ENCODE measurements at regions not wholly inside any gene's neighbourhood (a gene's known extent, or its start where the extent isn't known, plus 50 kb on each side); places are given as distances from the start of the nearest gene placed in this dataset.

GRCh38 chr1:239810061-239810481 lies 281.6 kb upstream of the FMN2 start:
- Histone ChIP-seq H3K4me1 (ENCODE audit: insufficient read depth) (peaks cover 45% of the 10 kb centered on the region), H3K4me2 (no peak overlapping the region), H3K79me2 (replicated peaks; ENCODE audit: insufficient read depth) (no peaks in the 10 kb centered on the region), H3K27ac (ENCODE audit: low read depth) (no peak overlapping the region), H3K27me3 (ENCODE audit: insufficient read depth) (no peaks in the 10 kb centered on the region), H3K4me3 (no peak overlapping the region), H3F3A (replicated peaks; ENCODE audit: low read depth) (no peaks in the 10 kb centered on the region; the same call in 1 of the 2 replicates), H2AFZ (no peak overlapping the region), H3K9me2 (ENCODE audit: insufficient read depth) (no peaks in the 10 kb centered on the region), H3K36me3 (ENCODE audit: insufficient read depth) (no peaks in the 10 kb centered on the region), H4K20me1 (replicated peaks; ENCODE audit: insufficient read depth) (no peaks in the 10 kb centered on the region)
- H3K27ac Mint-ChIP-seq = peak overlapping the region; percentile 35
- H3K36me3 Mint-ChIP-seq (ENCODE audit: low read depth) = 0 out of 3 replicates have a peak, but pooled peaks cover 2% of the 10 kb centered on the region
- peak; percentile 67 for DNase-seq (ENCODE audit: low spot score)
- ATAC-seq = peak; percentile 66
- peak; percentile 11; the same call in 1 of the 2 replicates for TF ChIP-seq NANOG (IDR thresholded peaks at IDR 0.05; ENCODE audit: borderline replicate concordance)
- TF ChIP-seq EZH2 (IDR thresholded peaks at IDR 0.05; ENCODE audit: low read depth, unreplicated experiment) = no peak
- no peak overlapping the region for H3K4me3 Mint-ChIP-seq
- no peaks in the 10 kb centered on the region; the same call in 2 of the 3 replicates for H3K9me3 Mint-ChIP-seq
- H3K27me3 Mint-ChIP-seq (ENCODE audit: insufficient read depth, low read depth, poor library complexity) = peaks cover 10% of the 10 kb centered on the region
- peaks cover 56% of the 10 kb centered on the region for H3K4me1 Mint-ChIP-seq

GRCh38 chr1:239811211-239811885 lies 280.3 kb upstream of the FMN2 start:
- H3K4me1 ChIP-seq (ENCODE audit: insufficient read depth) = peaks cover 54% of the 10 kb centered on the region
- no peaks in the 10 kb centered on the region for H3K36me3 ChIP-seq (ENCODE audit: insufficient read depth)
- H4K20me1 ChIP-seq (replicated peaks; ENCODE audit: insufficient read depth) = no peaks in the 10 kb centered on the region
- H3F3A ChIP-seq (replicated peaks; ENCODE audit: low read depth) = no peaks in the 10 kb centered on the region; the same call in 1 of the 2 replicates
- peak; percentile 49 for DNase-seq (ENCODE audit: low spot score)
- peak; percentile 48 for ATAC-seq
- H3K27me3 Mint-ChIP-seq (ENCODE audit: insufficient read depth, low read depth, poor library complexity) = peaks cover 12% of the 10 kb centered on the region
- no peak for TF ChIP-seq EZH2 (IDR thresholded peaks at IDR 0.05; ENCODE audit: low read depth, unreplicated experiment)
- TF ChIP-seq CREB1 (CRISPR knock-in tag; IDR thresholded peaks at IDR 0.05; ENCODE audit: low read depth) = no peak
- TF ChIP-seq ZNF462 (CRISPR knock-in tag; IDR thresholded peaks at IDR 0.05) = no peak
- H3K4me3 Mint-ChIP-seq = no peak overlapping the region
- H3K9me2 ChIP-seq (ENCODE audit: insufficient read depth) = no peaks in the 10 kb centered on the region
- no peaks in the 10 kb centered on the region for H3K79me2 ChIP-seq (replicated peaks; ENCODE audit: insufficient read depth)
- no peak overlapping the region for H3K27ac Mint-ChIP-seq
- peaks cover 60% of the 10 kb centered on the region for H3K4me1 Mint-ChIP-seq
- H3K27me3 ChIP-seq (ENCODE audit: insufficient read depth) = no peaks in the 10 kb centered on the region
- H3K9me3 Mint-ChIP-seq = no peaks in the 10 kb centered on the region; the same call in 2 of the 3 replicates
- no peak overlapping the region for H2AFZ ChIP-seq
- 0 out of 3 replicates have a peak, but pooled peaks cover 2% of the 10 kb centered on the region for H3K36me3 Mint-ChIP-seq (ENCODE audit: low read depth)
- peak overlapping the region; percentile 30; the same call in 1 of the 2 replicates for H3K4me2 ChIP-seq
- H3K27ac ChIP-seq (ENCODE audit: low read depth) = peak overlapping the region; percentile 9
- H3K4me3 ChIP-seq = no peak overlapping the region

Data from GM23338 (cell line).